HepG2 (cell line): ENCODE measurements at regions not wholly inside any gene's neighbourhood (a gene's known extent, or its start where the extent isn't known, plus 50 kb on each side); places are given as distances from the start of the nearest gene placed in this dataset.

Experiments used
- ATAC-seq: fragments of 200-7000 bp; cut with Tn5 transposase; 3 replicates; pipeline ENCODE4 v1.9.1; 2020; ENCODE audit warnings: mild to moderate bottlenecking, moderate library complexity
- BruUV-seq: library from RNA; stranded (reverse); fragments of 400-500 nt; replicated peaks from 2 replicates; lab custom pipeline; 2021; lab: Mats Ljungman, UMichigan
- CTCF ChIA-PET: fragments of 300-600 bp; formaldehyde crosslinking; extraction: SDS; loops from one replicate; lab custom pipeline; 2021; ENCODE audit warnings: low total read pairs, inconsistent platforms, low intra/inter-chr PET ratio; lab: Yijun Ruan, JAX
- POLR2A ChIA-PET: fragments of 350-600 bp; sonication (Branson Sonifier 250); formaldehyde crosslinking; loops from one replicate; lab custom pipeline; 2020; ENCODE audit warnings: antibody characterized with exemption, inconsistent platforms; lab: Yijun Ruan, JAX
- DNase-seq: peaks from one replicate; pipeline ENCODE4 v3.0.0-alpha.2; 2015; ENCODE audit warnings: low spot score
- FAIRE-seq: peaks from 3 replicates; lab custom pipeline; 2011; peaks lifted over from hg19 to GRCh38; lab: Jason Lieb, UNC
- H2AFZ ChIP-seq: one replicate; pipeline ENCODE4 v1.6.1; 2011; ENCODE audit warnings: low read length, inconsistent platforms
- H3K27ac ChIP-seq: fragments of 300-600 bp; 3 replicates; pipeline ENCODE4 v1.8.0; 2011; ENCODE audit warnings: mixed run types, mild to moderate bottlenecking, mixed read lengths, low read length, inconsistent platforms; ENCODE audit not compliant: insufficient read depth; ENCODE audit errors: extremely low read length
- H3K27me3 ChIP-seq, 2 experiments: fragments of 200-600 bp in 1 of 2; 2 replicates in 1 of 2; 3 replicates in 1 of 2; pipeline versions ENCODE4 v1.6.0 to v1.8.0; 2011; ENCODE audit warnings: low read length in 2 of 2, mild to moderate bottlenecking in 2 of 2, moderate library complexity in 2 of 2, inconsistent platforms in 1 of 2; ENCODE audit not compliant: insufficient read depth in 2 of 2, control insufficient read depth in 1 of 2
- H3K36me3 ChIP-seq, 2 experiments: fragments of 200-600 bp in 1 of 2; replicated peaks in 1 of 2; 2 replicates in 1 of 2; 3 replicates in 1 of 2; pipeline versions ENCODE4 v1.5.1 to v1.8.0; 2011; ENCODE audit warnings: low read length in 2 of 2, inconsistent platforms in 1 of 2; ENCODE audit not compliant: insufficient read depth in 2 of 2, control insufficient read depth in 1 of 2
- H3K4me1 ChIP-seq: 2 replicates; pipeline ENCODE4 v1.5.1; 2012; ENCODE audit warnings: low read length, inconsistent platforms; ENCODE audit not compliant: insufficient read depth
- H3K4me2 ChIP-seq: 2 replicates; pipeline ENCODE4 v1.6.0; 2011; ENCODE audit warnings: low read depth, low read length, inconsistent platforms
- H3K4me3 ChIP-seq, 3 experiments: fragments of 200-600 bp in 1 of 3; sonication (generic), shearing (Covaris generic) in 1 of 3; replicated peaks in 1 of 3; 2 replicates each; pipeline ENCODE4 v1.5.1; 2011 to 2016; ENCODE audit warnings: low read length in 3 of 3, inconsistent platforms in 2 of 3, low read depth in 2 of 3, mild to moderate bottlenecking in 2 of 3, control low read depth in 1 of 3, mixed read lengths in 1 of 3; ENCODE audit not compliant: insufficient read depth in 1 of 3
- H3K79me2 ChIP-seq: one replicate; pipeline ENCODE4 v1.6.1; 2011; ENCODE audit warnings: low read length, inconsistent platforms; ENCODE audit not compliant: insufficient read depth
- H3K9ac ChIP-seq: 2 replicates; pipeline ENCODE4 v1.6.0; 2011; ENCODE audit warnings: mild to moderate bottlenecking, low read depth, low read length, inconsistent platforms; ENCODE audit not compliant: insufficient read depth
- H3K9me3 ChIP-seq: 2 replicates; pipeline ENCODE4 v1.5.1; 2012; ENCODE audit warnings: mild to moderate bottlenecking, low read length
- H4K20me1 ChIP-seq: 2 replicates; pipeline ENCODE4 v1.6.0; 2011; ENCODE audit warnings: inconsistent platforms, mild to moderate bottlenecking, low read length, moderate library complexity; ENCODE audit not compliant: insufficient read depth
- ATM ChIP-seq: fragments of 450-650 bp; IDR thresholded peaks from 2 replicates; pipeline ENCODE4 v1.7.1; 2017; ENCODE audit warnings: mild to moderate bottlenecking, borderline replicate concordance
- BCLAF1 ChIP-seq: fragments of 450-650 bp; IDR thresholded peaks from 2 replicates; pipeline ENCODE4 v1.6.1; 2017; ENCODE audit warnings: mild to moderate bottlenecking
- FOXK1 ChIP-seq: sonication (generic); formaldehyde crosslinking; IDR thresholded peaks from 2 replicates; pipeline ENCODE4 v1.4.0; 2020; ENCODE audit warnings: low read depth, missing genetic modification reagents, borderline replicate concordance
- HNF1A ChIP-seq, 2 experiments: sonication (generic) in 1 of 2; formaldehyde crosslinking in 1 of 2; IDR thresholded peaks; 2 replicates each; pipeline versions ENCODE4 v1.4.0 to v1.6.1; 2016 to 2020; ENCODE audit warnings: borderline replicate concordance in 1 of 2, low read depth in 1 of 2, mild to moderate bottlenecking in 1 of 2, missing genetic modification reagents in 1 of 2
- SRSF9 ChIP-seq: fragments of 200-400 bp; formaldehyde crosslinking; IDR thresholded peaks from 2 replicates; pipeline ENCODE4 v1.6.1; 2018; ENCODE audit warnings: borderline replicate concordance, mild to moderate bottlenecking, low read depth, low read length; ENCODE audit not compliant: insufficient read depth, poor library complexity, severe bottlenecking
- ZBTB7B ChIP-seq: sonication (generic); formaldehyde crosslinking; IDR thresholded peaks from 2 replicates; pipeline ENCODE4 v1.4.0; 2020; ENCODE audit warnings: missing genetic modification reagents
- ZGPAT ChIP-seq: IDR thresholded peaks from 2 replicates; pipeline ENCODE4 v1.6.1; 2016; ENCODE audit warnings: mild to moderate bottlenecking
- ZNF569 ChIP-seq: sonication (generic); formaldehyde crosslinking; IDR thresholded peaks from 2 replicates; pipeline ENCODE4 v1.5.0; 2020; ENCODE audit warnings: mild to moderate bottlenecking, missing genetic modification reagents, moderate library complexity, borderline replicate concordance
- ZNF768 ChIP-seq: sonication (generic); formaldehyde crosslinking; IDR thresholded peaks from 2 replicates; pipeline ENCODE4 v1.4.0; 2020; ENCODE audit warnings: missing genetic modification reagents
- ZNF773 ChIP-seq: sonication (generic); formaldehyde crosslinking; IDR thresholded peaks from 2 replicates; pipeline ENCODE4 v1.4.0; 2020; ENCODE audit warnings: missing genetic modification reagents, borderline replicate concordance
- WGBS: methylation state at CpG from one replicate; pipeline ENCODE4 v1.1.6; 2017; ENCODE audit warnings: low lambda C conversion rate; 5-methylcytosine and 5-hydroxymethylcytosine counted together
- in situ Hi-C: cut with HindIII; loops from 2 replicates; pipeline ENCODE4 v1.10.0; 2017; ENCODE audit warnings: low pct_unique_long_range_greater_than_20kb; ENCODE audit not compliant: extremely low pct_ligation_motif_present
- intact Hi-C: fragments of 100-400 bp; cut with micrococcal nuclease; formaldehyde crosslinking; loops from one replicate; pipeline ENCODE4 v1.10.0; 2022; ENCODE audit not compliant: unreplicated experiment

- no peak overlapping the region for H3K4me2 ChIP-seq
- ChIA-PET CTCF (no interaction called here), POLR2A (no interaction called here)
- no peaks in the 10 kb centered on the region for H4K20me1 ChIP-seq
- TF ChIP-seq FOXK1 (CRISPR knock-in tag), result no peak
- H3K9ac ChIP-seq, result no peak overlapping the region
- H3K4me1 ChIP-seq, result no peaks in the 10 kb centered on the region
- H2AFZ ChIP-seq, result no peak overlapping the region
- H3K27ac ChIP-seq, result no peak overlapping the region
- DNase-seq, result no peak
- no peak for FAIRE-seq
- WGBS, result 20% methylated on average over 4 of the region's 4 CpGs
- peaks cover 86% of the 10 kb centered on the region for H3K9me3 ChIP-seq
- H3K27me3 ChIP-seq, result no peaks in the 10 kb centered on the region
- ATAC-seq, result no peak
- no peaks in the 10 kb centered on the region for H3K79me2 ChIP-seq
- intact Hi-C loops (no loop called here), in situ Hi-C loops (no loop called here)
- no peaks in the 10 kb centered on the region for H3K36me3 ChIP-seq
- H3K4me3 ChIP-seq, result no peak overlapping the region
- BruUV-seq, result no TSS peak
These were observed 1136.3 kb downstream of the UQCRFS1 start for GRCh38 chr19:28076628-28077027.

- WGBS, result 0% methylated on average over 1 of the region's 1 CpG
- Histone ChIP-seq H3K9ac (no peak overlapping the region), H4K20me1 (no peaks in the 10 kb centered on the region), H3K27ac (no peak overlapping the region), H3K79me2 (no peaks in the 10 kb centered on the region), H2AFZ (no peak overlapping the region), H3K9me3 (peaks cover 88% of the 10 kb centered on the region), H3K4me1 (no peaks in the 10 kb centered on the region), H3K27me3 (no peaks in the 10 kb centered on the region), H3K4me2 (no peak overlapping the region), H3K36me3 (no peaks in the 10 kb centered on the region), H3K4me3 (no peak overlapping the region)
- intact Hi-C loops, result no loop called here
- DNase-seq, result no peak
- no TSS peak for BruUV-seq
- FAIRE-seq, result no peak
- ChIA-PET CTCF (no interaction called here), POLR2A (no interaction called here)
- ATAC-seq, result no peak
- in situ Hi-C loops, result no loop called here
- TF ChIP-seq ZNF768 (no peak), ATM (no peak), HNF1A (IDR thresholded peaks at IDR 0.05; ENCODE audit: low read depth) (no peak), HNF1A (CRISPR knock-in tag; IDR thresholded peaks at IDR 0.05; ENCODE audit: borderline replicate concordance) (no peak), BCLAF1 (no peak), ZGPAT (CRISPR knock-in tag) (no peak), ZNF569 (no peak), ZNF773 (CRISPR knock-in tag) (no peak), ZBTB7B (CRISPR knock-in tag) (no peak), SRSF9 (no peak)
These were observed 1137.7 kb downstream of the UQCRFS1 start for GRCh38 chr19:28075229-28075628.
